ENCODE measurements at regions not wholly inside any gene's neighbourhood (a gene's known extent, or its start where the extent isn't known, plus 50 kb on each side); places are given as distances from the start of the nearest gene placed in this dataset.

DNA sequence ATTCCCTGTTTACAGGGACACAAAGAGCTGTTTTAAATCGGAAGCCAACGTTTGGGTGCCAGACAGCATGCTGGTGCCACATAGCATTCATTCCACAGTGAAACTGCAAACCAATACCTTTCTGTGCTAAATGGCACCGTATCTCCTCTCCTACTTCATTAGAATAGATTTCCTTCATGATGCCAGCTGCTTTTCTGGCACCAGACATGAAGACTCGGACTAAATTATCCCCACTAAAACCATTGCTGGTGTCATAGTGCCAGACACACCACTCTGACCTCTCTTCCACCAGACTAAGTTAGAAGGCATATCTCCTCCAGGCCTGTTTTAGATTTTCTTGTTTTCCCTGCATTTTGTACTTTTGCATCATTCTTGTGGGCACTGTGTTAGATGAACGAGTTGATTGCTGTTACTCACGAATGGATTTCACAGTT lies 155.1 kb downstream of the ETV1 start:
- TF ChIP-seq CTCF (conservative IDR thresholded peaks at IDR 0.05; ENCODE audit: low read depth in 2 of 2) (no peak), EZH2phosphoT487 (IDR thresholded peaks at IDR 0.05; ENCODE audit: unreplicated experiment) (no peak), EZH2 (IDR thresholded peaks at IDR 0.05; ENCODE audit: low read depth, unreplicated experiment) (no peak), JUNB (IDR thresholded peaks at IDR 0.05; ENCODE audit: unreplicated experiment) (no peak), POLR2AphosphoS5 (IDR thresholded peaks at IDR 0.05; ENCODE audit: low read depth) (no peak), ZNF331 (CRISPR knock-in tag; IDR thresholded peaks at IDR 0.05; ENCODE audit: low read depth) (no peak), REST (IDR thresholded peaks at IDR 0.05; ENCODE audit: unreplicated experiment) (no peak), ETS1 (IDR thresholded peaks at IDR 0.05) (no peak), ZNF114 (CRISPR knock-in tag; IDR thresholded peaks at IDR 0.05) (no peak)
- TF ChIP-seq, protein P1, sequence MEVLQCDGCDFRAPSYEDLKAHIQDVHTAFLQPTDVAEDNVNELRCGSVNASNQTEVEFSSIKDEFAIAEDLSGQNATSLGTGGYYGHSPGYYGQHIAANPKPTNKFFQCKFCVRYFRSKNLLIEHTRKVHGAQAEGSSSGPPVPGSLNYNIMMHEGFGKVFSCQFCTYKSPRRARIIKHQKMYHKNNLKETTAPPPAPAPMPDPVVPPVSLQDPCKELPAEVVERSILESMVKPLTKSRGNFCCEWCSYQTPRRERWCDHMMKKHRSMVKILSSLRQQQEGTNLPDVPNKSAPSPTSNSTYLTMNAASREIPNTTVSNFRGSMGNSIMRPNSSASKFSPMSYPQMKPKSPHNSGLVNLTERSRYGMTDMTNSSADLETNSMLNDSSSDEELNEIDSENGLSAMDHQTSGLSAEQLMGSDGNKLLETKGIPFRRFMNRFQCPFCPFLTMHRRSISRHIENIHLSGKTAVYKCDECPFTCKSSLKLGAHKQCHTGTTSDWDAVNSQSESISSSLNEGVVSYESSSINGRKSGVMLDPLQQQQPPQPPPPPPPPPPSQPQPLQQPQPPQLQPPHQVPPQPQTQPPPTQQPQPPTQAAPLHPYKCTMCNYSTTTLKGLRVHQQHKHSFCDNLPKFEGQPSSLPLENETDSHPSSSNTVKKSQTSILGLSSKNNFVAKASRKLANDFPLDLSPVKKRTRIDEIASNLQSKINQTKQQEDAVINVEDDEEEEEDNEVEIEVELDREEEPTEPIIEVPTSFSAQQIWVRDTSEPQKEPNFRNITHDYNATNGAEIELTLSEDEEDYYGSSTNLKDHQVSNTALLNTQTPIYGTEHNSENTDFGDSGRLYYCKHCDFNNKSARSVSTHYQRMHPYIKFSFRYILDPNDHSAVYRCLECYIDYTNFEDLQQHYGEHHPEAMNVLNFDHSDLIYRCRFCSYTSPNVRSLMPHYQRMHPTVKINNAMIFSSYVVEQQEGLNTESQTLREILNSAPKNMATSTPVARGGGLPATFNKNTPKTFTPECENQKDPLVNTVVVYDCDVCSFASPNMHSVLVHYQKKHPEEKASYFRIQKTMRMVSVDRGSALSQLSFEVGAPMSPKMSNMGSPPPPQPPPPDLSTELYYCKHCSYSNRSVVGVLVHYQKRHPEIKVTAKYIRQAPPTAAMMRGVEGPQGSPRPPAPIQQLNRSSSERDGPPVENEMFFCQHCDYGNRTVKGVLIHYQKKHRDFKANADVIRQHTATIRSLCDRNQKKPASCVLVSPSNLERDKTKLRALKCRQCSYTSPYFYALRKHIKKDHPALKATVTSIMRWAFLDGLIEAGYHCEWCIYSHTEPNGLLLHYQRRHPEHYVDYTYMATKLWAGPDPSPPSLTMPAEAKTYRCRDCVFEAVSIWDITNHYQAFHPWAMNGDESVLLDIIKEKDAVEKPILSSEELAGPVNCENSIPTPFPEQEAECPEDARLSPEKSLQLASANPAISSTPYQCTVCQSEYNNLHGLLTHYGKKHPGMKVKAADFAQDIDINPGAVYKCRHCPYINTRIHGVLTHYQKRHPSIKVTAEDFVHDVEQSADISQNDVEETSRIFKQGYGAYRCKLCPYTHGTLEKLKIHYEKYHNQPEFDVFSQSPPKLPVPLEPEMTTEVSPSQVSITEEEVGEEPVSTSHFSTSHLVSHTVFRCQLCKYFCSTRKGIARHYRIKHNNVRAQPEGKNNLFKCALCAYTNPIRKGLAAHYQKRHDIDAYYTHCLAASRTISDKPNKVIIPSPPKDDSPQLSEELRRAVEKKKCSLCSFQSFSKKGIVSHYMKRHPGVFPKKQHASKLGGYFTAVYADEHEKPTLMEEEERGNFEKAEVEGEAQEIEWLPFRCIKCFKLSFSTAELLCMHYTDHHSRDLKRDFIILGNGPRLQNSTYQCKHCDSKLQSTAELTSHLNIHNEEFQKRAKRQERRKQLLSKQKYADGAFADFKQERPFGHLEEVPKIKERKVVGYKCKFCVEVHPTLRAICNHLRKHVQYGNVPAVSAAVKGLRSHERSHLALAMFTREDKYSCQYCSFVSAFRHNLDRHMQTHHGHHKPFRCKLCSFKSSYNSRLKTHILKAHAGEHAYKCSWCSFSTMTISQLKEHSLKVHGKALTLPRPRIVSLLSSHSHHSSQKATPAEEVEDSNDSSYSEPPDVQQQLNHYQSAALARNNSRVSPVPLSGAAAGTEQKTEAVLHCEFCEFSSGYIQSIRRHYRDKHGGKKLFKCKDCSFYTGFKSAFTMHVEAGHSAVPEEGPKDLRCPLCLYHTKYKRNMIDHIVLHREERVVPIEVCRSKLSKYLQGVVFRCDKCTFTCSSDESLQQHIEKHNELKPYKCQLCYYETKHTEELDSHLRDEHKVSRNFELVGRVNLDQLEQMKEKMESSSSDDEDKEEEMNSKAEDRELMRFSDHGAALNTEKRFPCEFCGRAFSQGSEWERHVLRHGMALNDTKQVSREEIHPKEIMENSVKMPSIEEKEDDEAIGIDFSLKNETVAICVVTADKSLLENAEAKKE (CRISPR knock-in tag; IDR thresholded peaks at IDR 0.05) = no peak

All from GM23338 (cell line).